Panc1 (cell line): ENCODE measurements at regions not wholly inside any gene's neighbourhood (a gene's known extent, or its start where the extent isn't known, plus 50 kb on each side); places are given as distances from the start of the nearest gene placed in this dataset.

Experiments
- ATAC-seq: fragments of 200-7000 bp; cut with Tn5 transposase; 2 replicates; pipeline ENCODE4 v1.9.1; 2020; ENCODE audit warnings: mild to moderate bottlenecking, moderate library complexity
- BruUV-seq: library from RNA; stranded (reverse); fragments of 400-500 nt; replicated peaks from 2 replicates; lab custom pipeline; 2021; lab: Mats Ljungman, UMichigan
- CTCF ChIA-PET: fragments of 300-600 bp; sonication (Branson Sonifier 250); formaldehyde crosslinking; loops from one replicate; lab custom pipeline; 2022; ENCODE audit warnings: antibody characterized with exemption; lab: Charles Lee
- POLR2A ChIA-PET: fragments of 300-600 bp; sonication (Branson Sonifier 250); formaldehyde crosslinking; loops from one replicate; lab custom pipeline; 2022; ENCODE audit warnings: antibody characterized with exemption; lab: Charles Lee
- DNase-seq: peaks from one replicate; pipeline ENCODE4 v3.0.0-alpha.2; 2010; ENCODE audit warnings: low read depth, low spot score
- H3K27ac ChIP-seq: 2 replicates; pipeline ENCODE4 v1.5.1; 2011; ENCODE audit warnings: mild to moderate bottlenecking, low read length, inconsistent platforms
- H3K27me3 ChIP-seq: fragments of 200-500 bp; sonication (Bioruptor generic); 2 replicates; pipeline ENCODE4 v1.6.0; 2014; ENCODE audit warnings: low read length, inconsistent platforms; ENCODE audit not compliant: control insufficient read depth, insufficient read depth
- H3K36me3 ChIP-seq: fragments of 200-500 bp; sonication (Bioruptor generic); 2 replicates; pipeline ENCODE4 v1.5.1; 2014; ENCODE audit warnings: inconsistent platforms, mild to moderate bottlenecking, low read length, moderate library complexity; ENCODE audit not compliant: control insufficient read depth, insufficient read depth
- H3K4me1 ChIP-seq: 2 replicates; pipeline ENCODE4 v1.5.1; 2011; ENCODE audit warnings: inconsistent platforms, mild to moderate bottlenecking, low read length, moderate library complexity; ENCODE audit not compliant: control insufficient read depth, insufficient read depth
- H3K4me3 ChIP-seq, 2 experiments: 2 replicates each; pipeline ENCODE4 v1.5.1; 2011 to 2012; ENCODE audit warnings: low read depth in 2 of 2, low read length in 2 of 2, mild to moderate bottlenecking in 2 of 2, inconsistent platforms in 1 of 2, moderate library complexity in 1 of 2
- H3K9me3 ChIP-seq: fragments of 200-500 bp; sonication (Bioruptor generic); 2 replicates; pipeline ENCODE4 v1.5.1; 2014; ENCODE audit warnings: low read depth, mild to moderate bottlenecking, inconsistent platforms, low read length, moderate library complexity; ENCODE audit not compliant: control insufficient read depth, insufficient read depth
- POLR2AphosphoS5 ChIP-seq: IDR thresholded peaks from 2 replicates; pipeline ENCODE4 v1.6.1; 2012; ENCODE audit warnings: mild to moderate bottlenecking, low read depth, low read length, moderate library complexity
- SIN3A ChIP-seq: IDR thresholded peaks from 2 replicates; pipeline ENCODE4 v1.6.1; 2012; ENCODE audit warnings: low read depth, mild to moderate bottlenecking, low read length, moderate library complexity, borderline replicate concordance; ENCODE audit not compliant: insufficient read depth
- TCF7L2 ChIP-seq: IDR thresholded peaks from 2 replicates; pipeline ENCODE4 v1.6.1; 2011; ENCODE audit warnings: mild to moderate bottlenecking, low read depth, low read length, inconsistent platforms
- in situ Hi-C: cut with HindIII; loops from 2 replicates; pipeline ENCODE4 v1.10.0; 2016; ENCODE audit warnings: low sequenced_read_pairs, low pct_unique_long_range_greater_than_20kb
- intact Hi-C: fragments of 100-400 bp; cut with micrococcal nuclease; formaldehyde crosslinking; loops from one replicate; pipeline ENCODE4 v1.10.0; 2022; ENCODE audit not compliant: unreplicated experiment
- TF ChIP-seq, protein P1 (sequence below): fragments of 450-650 bp; IDR thresholded peaks from 2 replicates; pipeline ENCODE4 v1.5.1; 2017; ENCODE audit warnings: mild to moderate bottlenecking
- TF ChIP-seq, protein P2 (sequence below), 2 experiments: IDR thresholded peaks; 2 replicates each; pipeline ENCODE4 v1.6.1; 2011 to 2012; ENCODE audit warnings: low read depth in 2 of 2, control low read depth in 1 of 2, low read length in 1 of 2, mild to moderate bottlenecking in 1 of 2, moderate library complexity in 1 of 2; ENCODE audit not compliant: insufficient read depth in 1 of 2

- Histone ChIP-seq H3K36me3 (no peaks in the 10 kb centered on the region), H3K27me3 (no peaks in the 10 kb centered on the region), H3K27ac (no peak overlapping the region), H3K4me3 (no peak overlapping the region), H3K4me1 (peaks cover 44% of the 10 kb centered on the region), H3K9me3 (peaks cover 9% of the 10 kb centered on the region; the same call in 1 of the 2 replicates)
- no TSS peak for BruUV-seq
- ATAC-seq: no peak
- intact Hi-C loops: no loop called here
- TF ChIP-seq, protein P1, sequence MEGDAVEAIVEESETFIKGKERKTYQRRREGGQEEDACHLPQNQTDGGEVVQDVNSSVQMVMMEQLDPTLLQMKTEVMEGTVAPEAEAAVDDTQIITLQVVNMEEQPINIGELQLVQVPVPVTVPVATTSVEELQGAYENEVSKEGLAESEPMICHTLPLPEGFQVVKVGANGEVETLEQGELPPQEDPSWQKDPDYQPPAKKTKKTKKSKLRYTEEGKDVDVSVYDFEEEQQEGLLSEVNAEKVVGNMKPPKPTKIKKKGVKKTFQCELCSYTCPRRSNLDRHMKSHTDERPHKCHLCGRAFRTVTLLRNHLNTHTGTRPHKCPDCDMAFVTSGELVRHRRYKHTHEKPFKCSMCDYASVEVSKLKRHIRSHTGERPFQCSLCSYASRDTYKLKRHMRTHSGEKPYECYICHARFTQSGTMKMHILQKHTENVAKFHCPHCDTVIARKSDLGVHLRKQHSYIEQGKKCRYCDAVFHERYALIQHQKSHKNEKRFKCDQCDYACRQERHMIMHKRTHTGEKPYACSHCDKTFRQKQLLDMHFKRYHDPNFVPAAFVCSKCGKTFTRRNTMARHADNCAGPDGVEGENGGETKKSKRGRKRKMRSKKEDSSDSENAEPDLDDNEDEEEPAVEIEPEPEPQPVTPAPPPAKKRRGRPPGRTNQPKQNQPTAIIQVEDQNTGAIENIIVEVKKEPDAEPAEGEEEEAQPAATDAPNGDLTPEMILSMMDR: no peak
- TF ChIP-seq POLR2AphosphoS5 (no peak), TCF7L2 (no peak), SIN3A (no peak)
- TF ChIP-seq, protein P2, sequence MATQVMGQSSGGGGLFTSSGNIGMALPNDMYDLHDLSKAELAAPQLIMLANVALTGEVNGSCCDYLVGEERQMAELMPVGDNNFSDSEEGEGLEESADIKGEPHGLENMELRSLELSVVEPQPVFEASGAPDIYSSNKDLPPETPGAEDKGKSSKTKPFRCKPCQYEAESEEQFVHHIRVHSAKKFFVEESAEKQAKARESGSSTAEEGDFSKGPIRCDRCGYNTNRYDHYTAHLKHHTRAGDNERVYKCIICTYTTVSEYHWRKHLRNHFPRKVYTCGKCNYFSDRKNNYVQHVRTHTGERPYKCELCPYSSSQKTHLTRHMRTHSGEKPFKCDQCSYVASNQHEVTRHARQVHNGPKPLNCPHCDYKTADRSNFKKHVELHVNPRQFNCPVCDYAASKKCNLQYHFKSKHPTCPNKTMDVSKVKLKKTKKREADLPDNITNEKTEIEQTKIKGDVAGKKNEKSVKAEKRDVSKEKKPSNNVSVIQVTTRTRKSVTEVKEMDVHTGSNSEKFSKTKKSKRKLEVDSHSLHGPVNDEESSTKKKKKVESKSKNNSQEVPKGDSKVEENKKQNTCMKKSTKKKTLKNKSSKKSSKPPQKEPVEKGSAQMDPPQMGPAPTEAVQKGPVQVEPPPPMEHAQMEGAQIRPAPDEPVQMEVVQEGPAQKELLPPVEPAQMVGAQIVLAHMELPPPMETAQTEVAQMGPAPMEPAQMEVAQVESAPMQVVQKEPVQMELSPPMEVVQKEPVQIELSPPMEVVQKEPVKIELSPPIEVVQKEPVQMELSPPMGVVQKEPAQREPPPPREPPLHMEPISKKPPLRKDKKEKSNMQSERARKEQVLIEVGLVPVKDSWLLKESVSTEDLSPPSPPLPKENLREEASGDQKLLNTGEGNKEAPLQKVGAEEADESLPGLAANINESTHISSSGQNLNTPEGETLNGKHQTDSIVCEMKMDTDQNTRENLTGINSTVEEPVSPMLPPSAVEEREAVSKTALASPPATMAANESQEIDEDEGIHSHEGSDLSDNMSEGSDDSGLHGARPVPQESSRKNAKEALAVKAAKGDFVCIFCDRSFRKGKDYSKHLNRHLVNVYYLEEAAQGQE (IDR thresholded peaks at IDR 0.05; ENCODE audit: insufficient read depth in 1 of 2, low read depth in 2 of 2, low read length in 1 of 2): no peak
- no peak for DNase-seq
- in situ Hi-C loops: no loop called here
- ChIA-PET CTCF (no interaction called here), POLR2A (no interaction called here)
Observed at GRCh38 chr15:70379134-70379533, 281.4 kb upstream of the TLE3 start.

- in situ Hi-C loops: no loop called here
- Histone ChIP-seq H3K27me3 (no peaks in the 10 kb centered on the region), H3K36me3 (no peaks in the 10 kb centered on the region), H3K4me3 (no peak overlapping the region), H3K4me1 (peaks cover 44% of the 10 kb centered on the region), H3K27ac (peak overlapping the region; percentile 60), H3K9me3 (peaks cover 9% of the 10 kb centered on the region; the same call in 1 of the 2 replicates)
- ChIA-PET CTCF (no interaction called here), POLR2A (interaction anchor here (0.5 kb wide), 1 partner anchor 50 kb away, joined by 3 read pairs; no protein-coding TSS in a partner anchor)
- TF ChIP-seq, protein P1: no peak
- no peak for TF ChIP-seq SIN3A
- TF ChIP-seq, protein P2 (IDR thresholded peaks at IDR 0.05; ENCODE audit: insufficient read depth in 1 of 2, low read depth in 2 of 2, low read length in 1 of 2): no peak
- TF ChIP-seq TCF7L2: no peak
- TF ChIP-seq POLR2AphosphoS5: no peak
- DNase-seq: no peak
- intact Hi-C loops: no loop called here
- ATAC-seq: no peak
- no TSS peak for BruUV-seq
Observed at GRCh38 chr15:70378126-70379031, 280.7 kb upstream of the TLE3 start.
